ENCODE measurements at regions not wholly inside any gene's neighbourhood (a gene's known extent, or its start where the extent isn't known, plus 50 kb on each side); places are given as distances from the start of the nearest gene placed in this dataset.

DNA sequence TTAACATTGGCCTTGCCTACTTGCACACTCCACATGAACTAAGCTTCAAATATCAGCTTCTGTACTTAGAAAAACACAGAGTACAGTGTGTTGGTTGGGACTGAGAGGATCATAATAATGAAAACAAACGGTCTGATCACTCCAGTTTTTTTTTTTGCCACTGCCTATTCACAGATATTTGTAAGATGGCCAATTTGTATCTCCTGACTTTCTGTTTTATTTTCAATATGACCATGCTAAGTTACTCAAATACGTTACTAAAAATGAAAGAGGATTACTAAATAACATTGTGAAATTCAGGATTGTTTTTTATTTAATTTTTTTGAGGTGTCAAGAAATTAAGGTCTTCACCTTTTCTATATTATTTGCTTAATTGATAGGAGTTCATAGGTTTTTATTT is 595.1 kb downstream of the TUSC7 start:
- DNase-seq (ENCODE audit: low read depth): no peak

DNA sequence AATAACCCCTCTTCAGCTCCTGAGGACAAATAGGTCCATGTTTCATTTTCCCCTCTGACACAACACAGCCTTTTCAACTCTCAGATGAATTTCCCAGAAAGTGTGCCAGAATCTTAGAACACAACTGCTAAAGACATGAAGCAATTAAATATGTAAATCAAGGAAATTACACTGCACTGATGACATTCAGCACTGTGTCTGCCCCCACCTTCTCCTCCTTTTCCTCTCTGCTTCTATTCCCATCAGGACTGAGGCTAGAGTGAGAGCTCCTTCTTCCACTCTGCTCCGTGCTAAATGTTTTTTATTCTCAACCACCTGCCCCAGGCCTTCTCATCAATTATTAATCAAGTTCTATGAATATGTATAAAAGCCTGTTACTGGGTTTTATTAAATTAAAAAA is 596.1 kb downstream of the TUSC7 start:
- no peak for DNase-seq (ENCODE audit: low read depth)

DNA sequence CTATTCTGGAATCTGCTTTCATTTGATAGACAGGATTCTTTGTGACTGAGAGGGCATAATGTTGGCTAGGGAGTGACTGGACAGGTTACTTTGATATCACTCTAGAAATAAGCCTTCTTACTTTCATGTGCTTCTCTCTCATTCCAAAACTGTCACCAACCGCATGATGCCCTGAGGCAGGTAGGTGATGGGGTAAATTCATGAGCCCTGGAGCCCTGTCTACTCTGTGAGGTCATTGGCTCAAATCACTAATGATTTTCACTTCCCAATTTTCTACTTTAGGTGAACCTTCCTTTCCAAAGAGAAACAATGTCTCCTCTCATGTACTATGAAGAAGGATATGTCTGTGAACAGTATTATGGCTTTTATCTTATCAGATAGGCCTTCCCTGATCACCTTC is 596.7 kb downstream of the TUSC7 start:
- no peak for DNase-seq (ENCODE audit: low read depth)

DNA sequence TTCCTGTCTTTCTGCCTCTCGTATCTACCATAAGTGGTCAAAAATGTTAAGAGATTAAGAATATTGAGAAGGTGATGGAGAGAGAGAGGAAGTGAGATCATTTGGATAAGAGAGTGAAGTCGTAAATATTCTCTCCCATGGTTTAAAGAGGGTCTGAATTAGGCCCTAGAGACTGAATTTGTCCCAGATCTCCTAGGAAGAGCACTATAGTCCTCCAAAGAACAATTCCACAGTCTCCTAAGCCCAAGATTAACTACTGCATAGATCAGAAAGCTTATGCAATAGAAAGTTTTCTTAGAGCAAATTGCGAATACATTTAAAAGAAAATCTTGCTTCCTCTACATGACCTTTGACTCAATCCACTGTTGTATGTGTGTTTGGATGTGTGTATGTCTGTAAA is 598.8 kb downstream of the TUSC7 start:
- DNase-seq (ENCODE audit: low read depth): no peak

DNA sequence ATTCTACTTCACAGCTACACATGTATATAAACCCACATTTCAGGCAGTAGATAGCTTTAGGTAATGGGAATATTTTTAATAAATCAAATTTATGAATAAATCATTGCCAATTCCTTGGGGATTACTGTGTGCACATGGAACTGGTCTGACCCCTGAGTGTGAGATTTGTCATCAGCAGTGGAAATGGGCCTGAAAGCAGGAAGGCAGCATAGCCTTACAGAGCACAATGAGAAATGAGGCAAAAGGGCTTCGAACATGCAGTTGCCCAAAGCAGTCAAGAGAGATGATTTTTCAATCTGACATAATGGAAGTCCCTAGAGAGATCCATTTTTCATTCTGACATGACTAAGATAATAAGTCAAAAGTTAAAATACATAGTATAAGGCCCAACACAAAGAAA is 599.2 kb downstream of the TUSC7 start:
- no peak for DNase-seq (ENCODE audit: low read depth)

DNA sequence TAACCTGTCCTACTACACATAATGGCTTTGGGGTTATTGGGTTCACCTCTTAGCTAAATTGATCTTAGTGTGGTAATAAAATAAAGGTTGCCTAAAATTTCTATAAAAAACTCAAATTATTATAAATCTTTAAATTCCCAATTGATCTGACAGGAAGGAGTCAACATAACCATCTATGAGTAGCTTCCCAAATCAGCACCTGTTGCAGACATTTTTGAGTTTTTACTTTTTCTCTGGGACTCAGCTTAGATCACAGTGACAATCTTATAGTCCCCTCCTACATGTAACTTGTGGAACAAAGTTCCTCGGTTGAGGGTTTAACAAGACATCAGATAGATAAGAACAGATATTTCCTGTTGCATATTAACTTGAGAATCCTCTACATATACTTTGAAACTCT is 601.0 kb downstream of the TUSC7 start:
- DNase-seq (ENCODE audit: low read depth): no peak

DNA sequence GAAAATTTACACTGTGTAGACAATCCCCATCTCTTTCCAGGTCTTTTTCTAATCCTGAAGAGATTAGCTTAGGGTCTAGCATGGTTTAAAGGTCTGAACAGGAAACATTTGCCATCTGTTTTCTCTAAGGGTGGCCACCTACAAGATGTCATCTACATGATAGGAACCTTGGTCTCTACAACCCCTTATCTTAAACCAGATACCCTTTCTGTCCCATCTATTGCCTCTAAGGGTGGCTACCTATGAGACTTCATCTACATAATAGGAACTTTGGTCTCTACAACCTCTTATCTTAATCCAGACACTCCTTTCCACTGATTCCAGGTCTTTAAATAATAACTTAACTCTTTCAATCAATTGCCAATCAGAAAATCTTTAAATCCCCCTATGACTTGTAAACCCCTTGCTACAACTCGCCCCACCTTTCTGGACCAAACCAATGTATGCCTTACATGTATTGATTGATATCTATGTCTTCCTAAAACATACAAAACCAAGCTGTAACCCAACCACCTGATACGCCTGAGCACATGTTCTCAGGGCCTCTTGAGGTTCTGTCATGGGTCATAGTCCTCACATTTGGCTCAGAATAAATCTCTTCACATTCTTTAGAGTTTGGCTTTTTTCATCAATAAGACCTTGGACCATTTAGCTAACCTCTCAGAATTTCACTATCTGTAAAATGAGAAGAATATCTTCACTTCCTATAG is 605.0 kb downstream of the TUSC7 start:
- DNase-seq (ENCODE audit: low read depth): no peak

DNA sequence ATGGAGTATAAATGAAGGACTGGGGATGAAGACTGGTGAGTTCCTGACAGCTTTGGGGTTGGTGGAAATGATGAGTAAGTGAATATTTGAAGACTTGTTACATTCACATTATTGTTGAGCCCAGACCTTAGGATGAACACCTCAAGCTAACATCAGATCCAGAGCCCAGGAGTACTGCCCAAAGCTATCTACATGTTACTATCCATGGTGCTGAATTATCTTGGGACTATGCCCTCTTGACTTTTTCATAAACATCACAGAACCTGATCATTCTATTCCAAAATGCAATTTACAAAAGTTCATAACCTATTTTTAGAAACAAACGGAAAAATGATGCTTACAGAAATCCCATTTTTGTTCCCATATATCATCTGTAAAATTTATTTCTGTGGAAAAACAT is 613.3 kb downstream of the TUSC7 start:
- no peak for DNase-seq (ENCODE audit: low read depth)

DNA sequence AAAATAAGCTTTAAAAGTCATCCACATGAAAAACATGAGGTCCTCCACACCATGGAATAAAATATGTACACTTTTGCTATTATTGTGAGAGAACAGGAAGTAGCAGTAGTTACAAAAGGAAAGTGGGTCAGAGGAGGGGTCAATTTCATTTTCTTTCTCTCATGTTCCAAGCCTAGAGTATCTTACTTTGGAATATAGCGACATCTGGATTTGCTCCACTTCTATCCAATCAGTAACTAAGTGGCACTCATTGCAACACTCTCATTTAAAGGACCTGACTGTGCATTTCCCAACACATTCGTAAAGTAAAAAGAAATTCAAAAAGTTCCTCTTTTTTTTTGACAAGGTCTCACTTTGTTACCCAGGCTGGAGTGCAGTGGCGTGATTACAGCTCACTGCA is 637.3 kb downstream of the TUSC7 start:
- DNase-seq (ENCODE audit: low read depth): no peak

DNA sequence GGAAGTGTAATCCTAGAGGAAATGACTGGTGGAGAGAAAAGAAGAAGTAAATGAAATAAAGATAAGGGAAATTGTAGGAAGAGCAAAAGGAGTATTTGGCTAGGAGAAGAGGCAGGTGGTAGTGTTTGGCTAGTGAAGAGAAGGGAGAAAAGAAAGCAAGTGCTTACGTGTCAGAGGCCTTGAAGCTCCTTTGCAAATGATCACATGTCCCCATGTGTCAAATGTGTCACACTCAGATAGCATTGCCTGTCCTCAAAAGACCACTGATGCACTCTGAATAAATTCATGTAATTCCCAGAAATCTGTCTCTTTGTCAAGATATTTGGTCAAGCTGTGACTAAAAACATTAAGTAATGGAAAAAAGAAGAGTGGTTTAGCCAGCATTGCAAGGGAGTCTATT is 639.3 kb downstream of the TUSC7 start:
- no peak for DNase-seq (ENCODE audit: low read depth)

DNA sequence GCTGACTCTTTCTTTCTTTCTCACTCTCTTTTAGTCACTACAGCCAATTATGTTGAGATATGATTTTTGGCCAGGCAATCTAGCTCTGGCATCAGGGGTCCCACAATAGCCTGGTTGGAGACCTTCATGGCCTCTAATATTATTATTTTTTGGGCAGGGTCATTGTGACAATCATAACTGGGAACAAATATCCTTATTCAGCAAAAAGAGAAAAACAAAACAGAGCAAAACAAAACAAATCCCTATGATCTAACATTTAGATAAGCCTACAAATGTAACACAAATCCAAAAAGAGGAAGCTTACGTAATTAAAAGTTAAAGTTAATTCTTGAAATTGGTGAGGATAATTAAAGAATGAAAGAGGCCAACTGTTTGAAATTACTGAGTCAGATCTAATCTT is 640.0 kb downstream of the TUSC7 start:
- no peak for DNase-seq (ENCODE audit: low read depth)

DNA sequence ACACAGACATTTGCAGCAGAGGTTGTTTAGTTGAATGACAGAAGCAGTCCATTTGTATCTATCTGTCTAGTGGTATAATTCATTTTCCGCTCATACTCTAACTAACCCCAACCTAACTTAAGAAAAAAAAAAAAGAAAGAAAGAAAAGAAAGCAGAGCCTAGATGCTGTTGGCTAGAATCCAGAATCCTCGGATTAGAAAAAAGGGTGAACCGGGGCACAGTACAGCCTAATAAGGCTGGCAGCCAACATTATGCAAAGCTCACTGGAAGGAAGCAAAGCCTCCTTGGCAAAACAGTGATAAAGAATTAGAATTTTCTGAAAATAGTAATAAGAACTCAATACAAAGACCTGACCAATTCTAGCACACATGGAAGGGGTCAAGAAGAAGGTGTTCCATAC is 640.8 kb downstream of the TUSC7 start:
- DNase-seq (ENCODE audit: low read depth): no peak

DNA sequence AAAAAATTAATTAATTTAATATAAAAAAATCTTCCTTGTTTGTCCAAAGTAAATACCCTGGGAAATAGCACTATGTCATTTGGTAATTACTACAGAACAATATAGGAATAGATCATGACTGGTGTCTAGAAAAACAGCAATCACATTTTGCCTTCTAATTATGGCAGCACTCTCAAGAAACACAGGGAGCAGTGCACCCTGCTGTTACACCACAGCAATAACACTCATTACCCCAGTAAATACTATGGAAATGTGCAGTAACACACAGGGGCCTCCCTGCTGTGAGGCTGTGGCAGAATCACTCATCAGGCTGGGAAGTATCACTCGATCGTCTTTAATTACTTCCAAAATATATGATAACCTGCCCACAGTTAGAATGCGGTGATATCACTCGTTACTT is 646.0 kb downstream of the TUSC7 start:
- DNase-seq (ENCODE audit: low read depth): no peak

DNA sequence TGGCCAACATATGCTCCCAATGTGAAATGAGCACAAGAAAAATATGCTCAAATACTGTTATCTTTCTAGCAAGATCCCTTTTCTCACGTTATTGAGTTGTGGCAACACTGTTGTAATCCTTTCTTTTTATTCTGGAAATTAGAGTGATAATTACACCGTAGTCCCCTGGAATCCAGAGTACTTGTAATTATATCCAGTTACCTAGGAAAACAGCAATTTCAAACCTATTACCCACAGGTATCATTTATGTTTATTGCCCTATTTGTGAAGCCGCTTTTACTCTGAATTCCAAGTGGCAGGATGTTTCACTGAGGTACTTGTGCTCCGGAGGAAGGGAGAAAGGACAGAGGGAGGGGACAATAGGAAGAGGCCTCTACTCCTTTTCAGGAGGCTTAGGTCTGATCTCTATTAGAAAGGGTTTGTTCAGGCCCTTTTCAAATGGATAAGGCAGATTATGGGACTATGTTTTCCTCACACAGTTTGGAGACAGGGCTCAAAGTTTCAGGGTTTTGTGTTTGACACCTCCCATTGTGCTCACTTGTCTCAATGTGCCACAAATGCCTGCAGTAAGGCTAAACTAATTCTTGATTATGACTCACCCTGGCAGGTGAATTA is 646.6 kb downstream of the TUSC7 start:
- DNase-seq (ENCODE audit: low read depth): no peak

DNA sequence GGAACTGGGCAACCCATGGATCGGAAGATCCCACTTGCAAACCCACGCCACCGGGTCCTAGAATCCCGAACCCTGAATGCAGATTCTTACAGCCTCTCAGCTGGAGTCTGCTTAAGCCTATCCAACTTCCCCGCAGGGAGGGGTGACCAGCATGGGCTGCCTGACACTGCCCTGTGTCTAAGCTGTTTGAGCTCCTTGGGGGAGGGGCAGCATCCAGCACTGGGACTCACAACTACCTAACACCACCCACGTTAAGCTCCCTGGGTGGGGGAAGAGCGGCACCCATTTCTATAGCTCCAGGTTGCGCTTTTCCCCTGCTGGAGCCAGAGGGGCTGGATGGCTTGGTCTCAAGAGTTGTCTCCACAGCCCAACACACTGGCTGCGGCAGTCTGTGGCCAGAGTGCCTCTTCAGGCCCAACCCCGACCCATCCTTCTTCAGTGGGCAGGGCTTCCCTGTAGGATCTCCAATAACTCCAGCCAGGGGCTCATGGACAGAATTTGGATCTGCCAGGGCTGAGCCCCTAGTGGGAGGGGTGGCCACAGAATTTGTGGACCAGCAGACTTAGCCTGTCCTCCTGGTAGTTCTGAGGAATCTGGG is 649.2 kb downstream of the TUSC7 start:
- DNase-seq (ENCODE audit: low read depth): no peak

DNA sequence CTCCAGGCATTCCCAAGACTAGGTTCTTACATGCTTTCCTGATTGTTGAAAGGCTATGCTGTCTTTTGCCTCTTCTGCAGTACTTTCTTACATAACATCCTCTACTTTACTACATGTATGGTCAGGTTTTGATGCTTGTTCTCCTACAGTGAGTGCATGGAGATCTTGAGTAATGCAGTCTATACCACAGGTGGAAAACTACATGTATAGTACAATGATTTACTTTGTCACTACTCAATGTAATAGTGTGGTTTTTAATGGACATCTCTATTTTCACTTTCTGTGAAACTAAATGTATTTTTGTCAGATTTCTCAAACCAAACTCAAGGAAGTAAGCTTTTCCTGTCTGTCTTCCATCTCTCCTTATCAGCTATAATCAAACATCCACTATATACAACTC is 657.0 kb downstream of the TUSC7 start:
- no peak for DNase-seq (ENCODE audit: low read depth)

DNA sequence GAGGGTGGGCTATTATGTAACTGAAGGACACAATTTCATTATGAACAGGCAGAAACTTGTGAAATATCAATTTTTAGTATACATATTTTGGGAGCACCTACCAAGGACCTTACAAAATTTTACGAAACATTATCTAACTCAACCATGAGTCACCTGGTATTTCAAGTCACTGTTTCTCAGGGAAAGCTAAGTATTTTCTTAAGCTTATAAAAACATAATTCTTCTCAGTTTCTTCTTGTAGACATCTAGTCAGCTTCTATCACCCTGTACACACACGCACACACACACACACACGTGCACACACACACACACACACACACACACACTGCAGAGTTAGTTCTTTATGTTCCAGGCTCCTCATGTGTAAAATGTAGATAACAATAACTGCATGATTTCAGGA is 658.3 kb downstream of the TUSC7 start:
- no peak for DNase-seq (ENCODE audit: low read depth)

DNA sequence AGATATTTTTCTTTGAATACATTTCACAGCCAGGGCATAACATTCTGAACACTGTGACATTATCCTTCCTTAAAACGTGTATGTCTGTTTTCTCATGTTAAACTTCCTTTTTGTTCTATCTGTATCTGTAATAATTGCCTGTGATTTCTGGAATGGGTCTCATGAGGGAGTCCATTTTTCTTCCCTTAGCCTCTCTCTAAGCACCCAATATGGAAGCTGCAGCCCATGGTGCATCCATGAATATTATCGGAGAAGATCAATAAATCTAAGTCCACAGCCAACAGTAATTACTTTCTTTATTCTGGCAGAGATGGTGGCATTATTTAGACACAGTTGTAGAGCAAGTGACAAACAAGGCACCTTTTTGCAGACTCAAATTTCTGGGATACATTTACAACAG is 671.1 kb downstream of the TUSC7 start:
- DNase-seq (ENCODE audit: low read depth): no peak

DNA sequence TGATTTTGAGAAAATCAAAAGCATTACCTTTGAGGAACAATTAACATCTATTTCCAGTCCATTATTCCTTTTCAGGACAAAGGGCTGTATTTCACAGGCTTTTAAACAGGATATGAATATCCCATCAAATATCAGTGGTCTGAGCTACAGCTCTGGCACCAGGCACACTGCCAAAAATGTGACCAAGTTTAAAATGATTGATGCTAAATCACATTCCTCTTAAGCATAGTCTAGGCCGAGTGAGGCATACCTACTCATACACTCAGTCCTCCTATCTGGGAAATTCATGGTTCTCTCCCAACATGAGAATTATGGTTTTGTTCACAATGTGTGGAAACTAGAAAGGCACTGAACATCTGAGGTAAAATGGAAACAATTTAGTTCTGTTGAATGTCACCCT is 683.5 kb downstream of the TUSC7 start:
- no peak for DNase-seq (ENCODE audit: low read depth)

DNA sequence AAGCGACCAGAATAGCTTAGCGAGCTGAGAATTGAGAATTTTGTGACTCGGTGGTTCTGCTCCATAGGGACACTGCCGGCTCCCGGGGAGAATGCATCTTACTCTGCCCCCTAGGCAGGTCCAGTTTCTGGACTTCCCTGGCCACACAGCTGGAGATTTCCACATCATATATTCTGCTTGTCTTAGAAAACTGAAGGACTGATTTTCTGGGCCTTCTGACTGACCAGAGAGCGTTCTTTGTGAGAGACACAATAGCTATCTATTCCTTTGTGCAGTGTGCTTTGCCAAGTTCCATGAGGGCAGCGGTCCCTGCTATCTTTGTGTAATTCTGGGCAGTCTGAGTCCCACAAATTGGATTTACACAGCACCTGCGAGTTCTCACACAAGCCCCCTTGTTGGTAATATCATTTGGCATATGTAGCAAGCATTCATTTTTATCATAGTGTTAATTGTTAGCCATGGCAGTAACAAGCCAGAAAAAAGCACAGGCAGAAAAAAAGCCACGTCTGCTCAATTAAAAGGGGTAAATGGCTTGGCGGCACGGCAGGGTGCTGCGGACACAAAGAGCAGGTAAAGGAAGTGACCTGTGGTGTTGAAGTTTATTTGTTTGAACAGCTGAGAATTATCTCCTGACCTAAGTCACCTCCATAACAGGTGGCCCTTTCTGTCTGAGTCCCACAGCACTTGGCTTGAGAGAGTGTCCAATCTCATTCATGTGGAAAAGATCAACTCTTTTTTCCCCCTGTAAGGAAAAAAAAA is 688.7 kb downstream of the TUSC7 start:
- DNase-seq (ENCODE audit: low read depth): no peak

DNA sequence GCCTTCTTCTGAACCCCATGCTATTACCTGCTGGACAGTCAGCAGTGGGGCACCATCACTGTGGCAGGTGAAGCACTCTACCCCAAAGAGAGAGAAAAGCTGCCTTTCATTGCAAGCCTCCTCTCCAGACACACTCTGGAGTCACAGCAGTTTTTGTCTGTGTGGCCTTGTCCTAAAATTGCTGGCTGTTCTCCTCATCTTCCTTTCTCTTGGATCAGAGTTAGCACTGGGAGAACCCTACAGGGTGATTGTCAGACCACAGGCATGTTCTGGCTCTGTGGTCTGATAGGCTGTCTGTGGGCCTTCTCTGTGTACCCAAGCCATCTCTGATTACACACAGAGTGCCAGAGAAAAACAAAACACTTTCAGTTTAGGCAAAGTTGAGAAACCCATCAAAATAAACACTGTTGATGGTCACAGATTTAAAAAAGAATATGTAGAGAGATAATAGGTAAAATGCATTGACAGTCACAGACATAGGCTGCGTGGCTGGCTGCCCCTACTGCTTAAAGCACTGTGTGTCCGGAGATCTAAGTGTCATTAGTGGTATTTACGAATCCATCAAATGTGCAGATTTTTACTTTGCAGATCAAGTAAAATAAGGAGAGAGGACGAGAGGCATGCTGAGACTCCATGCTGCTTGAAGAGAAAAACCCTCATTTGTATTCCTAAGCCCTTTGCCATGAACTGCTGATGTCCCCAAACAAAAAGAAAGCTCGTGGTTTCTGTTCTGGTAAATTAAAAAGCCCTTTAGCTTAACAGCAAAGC is 689.9 kb downstream of the TUSC7 start:
- no peak for DNase-seq (ENCODE audit: low read depth)

DNA sequence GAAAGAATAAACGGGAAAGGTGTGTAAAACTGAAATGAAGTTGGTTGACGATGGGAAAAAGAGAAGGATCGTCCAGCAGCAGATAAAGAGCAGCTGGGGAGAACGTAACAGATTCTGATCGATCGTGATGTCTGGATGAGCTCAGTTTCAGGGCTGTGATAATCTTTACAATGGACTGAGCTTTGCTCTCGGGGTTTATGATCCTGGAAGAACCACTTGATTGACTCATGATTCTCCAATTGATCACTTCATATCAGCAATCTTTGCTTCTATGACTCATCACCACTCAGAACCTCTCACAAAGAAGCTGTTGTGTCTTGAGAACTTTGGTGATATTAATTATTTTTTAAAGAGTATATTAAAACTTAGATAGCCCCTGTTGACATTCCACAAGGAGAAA is 690.7 kb downstream of the TUSC7 start:
- no peak for DNase-seq (ENCODE audit: low read depth)

All from stimulated activated CD8-positive, alpha-beta memory T cell treated with anti-CD3 and anti-CD28 coated beads, Interleukin-7, amount 100 ng/mL, for 24 hours (primary cell).